HG02884 (cell line): ENCODE measurements at regions not wholly inside any gene's neighbourhood (a gene's known extent, or its start where the extent isn't known, plus 50 kb on each side); places are given as distances from the start of the nearest gene placed in this dataset.

Experiments
- ATAC-seq: cut with Tn5 transposase; IDR thresholded peaks from one replicate; pipeline ENCODE4 v1.9.1; 2021; ENCODE audit warnings: mild to moderate bottlenecking, moderate library complexity; ENCODE audit not compliant: unreplicated experiment

DNA sequence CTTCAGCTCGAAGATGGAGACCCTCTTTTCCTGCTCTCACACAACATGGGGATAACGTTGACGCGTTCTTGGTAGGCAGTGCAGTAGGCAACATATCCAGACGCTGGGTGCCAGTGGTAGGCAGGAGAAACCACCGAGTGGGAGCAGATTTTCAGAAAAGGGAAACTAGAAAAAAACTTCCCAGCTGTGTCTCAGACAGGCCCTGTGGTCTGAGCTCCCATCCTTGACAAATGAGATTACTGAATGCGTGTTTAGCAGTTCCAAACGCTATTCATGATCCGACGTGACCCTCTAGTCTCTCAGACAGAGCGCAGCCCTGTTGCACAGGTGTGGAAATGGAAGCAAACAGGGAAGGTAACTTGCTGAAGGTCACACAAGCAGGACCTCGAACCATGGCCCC lies 83.9 kb upstream of the DUSP22 start:
- no peak for ATAC-seq

- no peak for ATAC-seq
Observed at GRCh38 chr6:208938-209337, 83.3 kb upstream of the DUSP22 start.

GRCh38 chr6:209432-210103 lies 82.7 kb upstream of the DUSP22 start:
- ATAC-seq = peak; percentile 83

DNA sequence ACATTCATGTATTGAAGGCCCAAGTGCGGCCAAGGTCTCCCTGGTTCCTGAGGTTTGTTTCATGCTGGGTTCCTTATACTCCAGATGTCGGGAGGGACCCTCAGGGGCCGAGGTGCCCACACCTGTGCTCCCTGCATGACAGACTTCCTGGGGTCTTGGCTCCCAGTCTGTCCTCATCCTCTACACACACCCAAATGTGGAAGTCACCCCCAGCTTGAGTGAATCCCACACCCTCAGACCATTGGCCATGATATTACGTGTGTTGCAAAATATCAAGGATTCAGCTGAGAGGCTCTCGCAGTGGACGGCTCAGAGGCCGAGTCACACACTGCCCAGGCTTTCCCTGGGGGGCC lies 82.2 kb upstream of the DUSP22 start:
- no peak for ATAC-seq

DNA sequence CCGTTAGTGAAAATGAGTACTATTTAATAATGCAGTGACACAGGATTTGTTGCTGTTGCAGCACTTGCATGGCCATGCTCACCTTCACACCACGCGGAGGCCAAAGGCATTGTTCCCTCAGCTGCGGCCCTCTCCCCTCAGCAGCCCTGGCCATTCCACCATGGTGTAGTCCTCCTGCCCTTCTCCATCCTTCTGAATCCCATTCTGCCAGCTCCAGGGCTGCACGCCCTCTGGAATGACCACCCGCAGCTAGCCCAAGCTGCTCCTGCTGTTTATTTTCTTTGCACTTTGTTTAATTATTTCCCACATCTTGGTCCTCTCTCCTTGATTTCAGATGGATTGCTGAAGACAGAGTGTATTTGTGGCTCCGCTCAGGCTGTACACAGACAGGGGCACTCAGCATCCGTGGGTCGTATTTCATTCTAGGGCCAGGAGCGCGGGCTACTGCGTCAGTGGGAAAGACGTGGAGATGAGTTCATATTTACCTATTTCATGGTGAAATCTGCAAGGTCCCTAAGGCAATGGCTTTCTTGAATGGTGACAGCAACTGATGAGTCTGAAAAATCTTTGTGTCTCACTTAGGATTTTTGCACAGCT lies 81.4 kb upstream of the DUSP22 start:
- ATAC-seq = no peak

DNA sequence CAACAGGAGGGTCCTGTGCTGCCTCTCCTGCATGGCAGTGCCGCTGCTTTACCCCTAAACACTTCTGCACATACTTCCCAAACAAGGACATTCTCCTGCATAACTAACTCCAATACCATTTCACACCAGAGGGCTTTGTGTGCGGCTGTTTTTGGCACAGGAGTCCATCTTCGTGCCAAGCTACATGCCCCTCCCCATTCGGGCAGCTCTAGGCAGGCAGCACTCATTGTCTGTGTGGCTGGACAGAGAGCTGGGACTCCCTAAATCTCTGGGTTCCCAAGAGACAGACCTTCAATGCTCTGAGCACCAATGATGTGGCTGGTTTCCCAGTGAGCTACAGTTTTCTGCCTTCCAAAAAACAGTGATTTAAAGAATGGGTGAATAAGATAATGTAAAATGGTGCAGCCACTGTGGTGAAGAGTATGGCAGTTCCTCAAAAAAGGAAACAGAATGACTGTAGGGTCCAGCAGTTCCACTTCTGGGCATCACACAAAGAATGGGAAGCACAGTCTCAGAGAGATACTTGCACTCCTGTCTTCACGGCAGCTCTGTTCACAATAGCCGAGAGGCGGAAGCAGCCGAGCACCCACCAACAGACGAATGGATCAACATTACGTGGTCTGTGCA lies 80.3 kb upstream of the DUSP22 start:
- no peak for ATAC-seq

- no peak for ATAC-seq
Observed at GRCh38 chr6:213284-213683, 79.0 kb upstream of the DUSP22 start.

- ATAC-seq = no peak
Observed at GRCh38 chr6:214428-214827, 77.9 kb upstream of the DUSP22 start.

DNA sequence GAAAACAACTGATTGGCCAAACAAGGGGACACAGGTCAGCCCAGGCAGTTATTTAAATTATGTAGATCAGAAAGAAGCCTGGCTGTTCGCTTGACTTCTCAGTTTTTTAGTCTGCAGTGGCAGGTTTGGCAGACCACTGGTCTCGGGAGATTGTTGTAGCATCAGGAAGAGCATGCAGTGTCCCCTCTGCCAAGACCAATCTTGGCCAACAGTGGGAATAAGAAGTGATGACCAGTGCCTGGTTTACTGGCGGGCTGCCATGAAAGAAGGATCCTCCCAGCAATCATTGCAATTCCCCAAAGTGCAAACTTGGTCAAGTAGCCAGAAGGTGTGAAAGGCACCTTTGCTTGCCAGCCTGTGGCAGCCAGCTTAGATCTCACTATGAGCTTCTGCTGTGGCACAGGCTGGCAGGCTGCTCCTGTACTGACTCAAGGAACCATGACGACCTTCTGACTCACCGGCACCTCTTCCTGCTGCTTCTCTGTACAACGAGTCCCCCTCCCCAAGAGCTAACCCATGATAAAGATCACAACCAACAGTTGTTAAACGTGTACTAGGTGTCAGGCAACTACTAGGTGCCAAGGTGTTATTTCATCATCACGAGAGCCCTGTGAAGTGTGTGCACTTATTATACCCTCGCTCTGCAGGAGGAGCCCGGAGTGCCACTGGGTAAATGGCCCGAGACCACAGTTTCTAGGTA lies 76.8 kb upstream of the DUSP22 start:
- no peak for ATAC-seq

GRCh38 chr6:217048-217659 lies 75.1 kb upstream of the DUSP22 start:
- no peak for ATAC-seq

DNA sequence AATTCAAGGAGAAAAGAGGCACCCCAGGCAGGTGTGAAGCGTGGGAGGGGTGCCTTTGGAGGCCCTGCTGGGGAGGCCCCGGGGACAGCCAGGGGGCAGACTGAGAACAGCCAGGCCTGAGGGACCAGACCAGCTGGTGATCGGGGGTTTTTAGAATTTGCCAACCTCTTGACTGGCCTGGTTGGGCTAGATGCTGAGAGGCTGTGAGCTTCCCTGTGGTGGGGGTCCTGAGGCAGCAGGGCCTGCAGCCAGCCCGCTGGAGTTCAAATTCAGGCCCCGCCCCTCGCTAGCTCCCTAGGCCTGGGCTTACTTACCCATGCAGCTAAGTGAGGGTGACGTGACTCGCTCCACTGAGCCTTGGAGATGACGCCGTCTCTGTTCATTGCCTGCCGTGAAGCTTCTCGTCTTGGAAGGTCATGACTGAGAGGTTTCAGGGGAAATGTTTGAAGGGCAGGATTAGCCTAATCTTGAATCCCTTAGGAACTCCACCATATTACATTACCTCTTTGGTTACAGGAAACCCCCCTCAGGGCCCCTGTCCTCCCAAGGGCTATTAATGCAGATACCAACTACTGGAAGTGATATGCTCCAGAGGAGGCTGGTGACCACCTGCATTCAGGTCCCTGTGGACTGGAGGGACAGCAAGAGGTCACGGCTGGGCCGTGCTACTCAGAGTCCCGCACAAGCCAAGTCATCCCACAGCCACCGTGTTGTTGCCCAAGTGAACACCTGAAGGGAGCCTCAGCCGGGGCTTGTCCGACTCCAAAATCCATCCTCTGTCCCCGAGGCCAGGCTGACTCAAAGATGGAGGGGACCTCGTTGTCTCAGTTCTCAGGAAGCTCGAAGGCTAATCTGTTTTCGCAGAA lies 73.9 kb upstream of the DUSP22 start:
- ATAC-seq = peak; percentile 49

DNA sequence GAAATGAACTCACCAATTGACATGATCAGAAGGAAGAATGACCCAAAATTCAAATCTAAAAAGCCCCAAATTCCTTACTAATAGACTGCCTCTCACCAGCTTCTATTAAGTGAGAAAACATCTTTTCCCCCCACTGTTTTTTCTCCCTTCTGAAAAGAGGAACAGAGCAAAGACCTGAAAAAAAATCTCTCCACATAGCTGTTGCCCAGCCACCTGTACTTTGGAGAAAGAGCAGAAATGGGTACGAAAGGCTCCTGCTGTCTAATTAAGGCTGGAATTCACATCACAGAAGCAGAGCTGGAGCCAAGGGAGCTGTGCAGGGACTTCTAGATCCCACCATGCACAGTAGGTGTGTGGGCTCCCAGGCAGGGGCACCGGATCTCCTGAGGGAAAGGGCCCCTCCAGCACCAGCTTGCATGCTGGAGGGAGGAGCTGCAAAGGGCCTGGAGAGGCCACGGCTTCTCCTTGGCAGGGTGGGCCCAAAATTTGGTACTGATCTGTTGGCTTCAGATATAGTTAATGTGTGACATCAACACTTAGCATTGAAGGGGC lies 73.2 kb upstream of the DUSP22 start:
- ATAC-seq = peak; percentile 19

- ATAC-seq = no peak
Observed at GRCh38 chr6:219641-220198, 72.6 kb upstream of the DUSP22 start.

GRCh38 chr6:220312-220711 lies 72.0 kb upstream of the DUSP22 start:
- ATAC-seq = no peak

DNA sequence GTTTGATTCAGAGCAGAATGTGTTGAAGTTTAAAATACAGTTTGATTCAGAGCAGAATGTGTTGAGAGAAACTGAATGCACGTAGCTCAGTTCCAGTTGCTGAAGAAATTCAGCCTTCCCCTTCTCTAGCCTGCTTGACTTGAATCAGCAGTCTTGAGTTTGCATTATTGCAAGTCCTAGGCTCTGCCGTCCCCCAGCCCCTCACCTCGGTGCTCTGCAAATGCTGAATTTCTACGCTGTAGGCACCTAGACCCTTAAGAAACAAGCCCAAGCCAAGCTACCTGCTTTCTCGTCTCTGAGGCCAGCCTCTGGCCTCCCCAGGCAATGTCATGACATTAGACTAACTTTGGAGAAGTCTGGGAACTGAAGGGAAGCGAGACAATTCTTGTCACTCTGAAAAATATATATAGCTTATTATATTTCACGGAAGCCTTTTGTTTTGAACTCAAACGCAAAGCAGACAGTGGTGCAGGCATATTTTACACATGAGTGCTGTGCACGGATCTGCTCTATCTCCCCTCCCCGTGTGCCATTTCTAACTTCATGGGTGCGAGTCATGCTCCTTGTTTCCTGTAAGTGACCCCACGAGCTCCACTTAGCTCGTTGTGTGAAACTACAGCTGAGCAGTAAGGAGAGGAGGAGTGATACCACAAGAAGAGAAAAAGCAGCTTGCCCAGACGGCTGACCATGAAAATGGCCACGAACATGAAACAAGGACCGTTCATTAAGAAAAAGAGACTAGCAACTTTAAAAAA lies 71.4 kb upstream of the DUSP22 start:
- ATAC-seq = no peak

DNA sequence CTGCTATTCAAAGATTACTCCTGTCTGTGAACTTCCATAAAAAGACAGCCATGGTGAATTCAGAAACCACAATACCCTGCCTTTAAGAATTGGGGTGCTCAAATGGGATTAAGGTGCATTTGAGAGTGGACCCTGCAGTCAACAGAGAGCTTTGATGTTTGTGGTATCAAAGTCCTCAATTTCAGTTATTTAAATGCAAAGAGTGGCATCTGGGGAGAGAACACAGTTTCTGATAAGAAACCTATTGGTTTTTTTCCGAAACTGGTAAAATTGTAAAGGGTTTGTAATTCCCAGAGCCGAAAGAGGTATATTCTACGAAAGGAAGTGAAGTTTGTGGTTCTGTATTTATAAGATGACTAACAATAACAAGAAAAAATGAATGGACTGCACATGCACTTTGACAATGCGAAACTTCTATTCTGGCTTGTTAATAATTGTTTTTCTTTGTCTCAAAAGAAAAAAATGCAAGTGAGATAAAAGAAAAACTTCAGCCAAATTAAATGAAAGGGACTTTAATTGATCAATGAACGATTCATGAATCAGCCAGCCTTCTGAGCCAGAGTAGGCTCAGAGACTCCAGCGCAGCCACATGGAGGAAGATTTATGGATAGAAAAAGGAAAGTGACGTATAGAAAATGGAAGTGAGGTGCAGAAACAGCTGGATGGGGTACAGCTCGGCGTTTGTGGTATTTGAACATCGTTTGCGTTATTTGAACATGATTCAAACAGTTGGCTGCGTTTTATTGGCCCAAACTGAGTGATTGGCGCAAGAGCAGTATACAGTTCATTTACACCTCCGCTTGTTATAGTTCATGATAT lies 70.5 kb upstream of the DUSP22 start:
- no peak for ATAC-seq

DNA sequence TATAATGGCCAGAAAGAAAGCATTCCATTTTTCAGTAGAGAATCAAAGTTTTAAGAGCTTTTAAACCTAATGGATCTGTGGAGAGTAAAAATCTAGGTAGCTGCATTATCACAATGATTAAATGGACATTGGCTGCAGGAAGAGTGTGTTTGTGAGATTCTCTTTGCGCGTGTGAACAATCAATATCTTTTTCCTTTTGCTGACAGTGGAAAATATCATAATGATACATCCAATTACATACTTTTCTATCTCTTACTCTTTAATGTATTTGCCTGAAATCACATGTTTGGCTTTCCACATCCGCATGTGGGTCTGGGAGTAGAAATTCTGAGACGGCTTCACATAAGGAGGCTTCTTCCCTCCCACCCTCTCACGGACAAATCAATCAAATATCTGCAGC lies 69.8 kb upstream of the DUSP22 start:
- no peak for ATAC-seq

- ATAC-seq = no peak
Observed at GRCh38 chr6:223136-223535, 69.2 kb upstream of the DUSP22 start.
